ENCODE measurements at regions not wholly inside any gene's neighbourhood (a gene's known extent, or its start where the extent isn't known, plus 50 kb on each side); places are given as distances from the start of the nearest gene placed in this dataset.

DNA sequence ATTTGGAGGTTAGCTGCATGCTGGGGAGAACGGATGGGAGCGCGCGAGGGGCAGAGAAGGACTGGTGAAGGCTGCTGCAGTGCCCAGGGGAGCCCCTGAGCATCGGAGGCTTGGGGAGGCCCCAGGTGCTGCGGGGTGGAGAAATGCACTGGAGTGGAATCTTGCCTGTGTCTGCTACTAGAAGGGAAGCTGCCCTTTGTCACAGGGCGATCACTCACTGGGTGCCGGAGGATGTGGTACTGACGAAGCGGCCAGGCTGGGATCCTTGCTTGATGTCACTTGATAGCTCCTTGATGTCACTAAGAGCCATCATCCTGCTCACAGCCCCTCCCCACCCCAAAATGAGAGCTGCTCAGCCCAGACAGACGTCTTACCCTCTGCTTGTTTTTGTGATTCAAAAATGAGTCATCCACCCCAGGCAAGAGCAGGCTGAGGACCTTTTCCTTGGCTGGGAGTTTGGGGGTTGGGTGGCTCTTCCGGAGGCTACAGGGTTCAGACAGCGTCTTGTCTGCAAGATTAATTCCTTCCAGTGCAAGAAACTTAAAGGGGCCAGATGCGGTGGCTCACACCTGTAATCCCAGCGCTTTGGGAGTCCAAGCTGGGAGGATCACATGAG, 62.6 kb upstream of the PMEPA1 start:
- TF ChIP-seq POLR2AphosphoS5 (IDR thresholded peaks at IDR 0.05; ENCODE audit: low read depth, low read length), result no peak
- no peak for TF ChIP-seq FOXP2 (optimal IDR thresholded peaks at IDR 0.05; ENCODE audit: borderline replicate concordance, extremely low read depth, extremely low read length, insufficient read depth)
- TF ChIP-seq TAF1 (IDR thresholded peaks at IDR 0.05; ENCODE audit: borderline replicate concordance, insufficient read depth, low read length), result no peak
- no peak for TF ChIP-seq SIN3A (IDR thresholded peaks at IDR 0.05; ENCODE audit: borderline replicate concordance, insufficient read depth, low read length)
- TF ChIP-seq, protein P1, sequence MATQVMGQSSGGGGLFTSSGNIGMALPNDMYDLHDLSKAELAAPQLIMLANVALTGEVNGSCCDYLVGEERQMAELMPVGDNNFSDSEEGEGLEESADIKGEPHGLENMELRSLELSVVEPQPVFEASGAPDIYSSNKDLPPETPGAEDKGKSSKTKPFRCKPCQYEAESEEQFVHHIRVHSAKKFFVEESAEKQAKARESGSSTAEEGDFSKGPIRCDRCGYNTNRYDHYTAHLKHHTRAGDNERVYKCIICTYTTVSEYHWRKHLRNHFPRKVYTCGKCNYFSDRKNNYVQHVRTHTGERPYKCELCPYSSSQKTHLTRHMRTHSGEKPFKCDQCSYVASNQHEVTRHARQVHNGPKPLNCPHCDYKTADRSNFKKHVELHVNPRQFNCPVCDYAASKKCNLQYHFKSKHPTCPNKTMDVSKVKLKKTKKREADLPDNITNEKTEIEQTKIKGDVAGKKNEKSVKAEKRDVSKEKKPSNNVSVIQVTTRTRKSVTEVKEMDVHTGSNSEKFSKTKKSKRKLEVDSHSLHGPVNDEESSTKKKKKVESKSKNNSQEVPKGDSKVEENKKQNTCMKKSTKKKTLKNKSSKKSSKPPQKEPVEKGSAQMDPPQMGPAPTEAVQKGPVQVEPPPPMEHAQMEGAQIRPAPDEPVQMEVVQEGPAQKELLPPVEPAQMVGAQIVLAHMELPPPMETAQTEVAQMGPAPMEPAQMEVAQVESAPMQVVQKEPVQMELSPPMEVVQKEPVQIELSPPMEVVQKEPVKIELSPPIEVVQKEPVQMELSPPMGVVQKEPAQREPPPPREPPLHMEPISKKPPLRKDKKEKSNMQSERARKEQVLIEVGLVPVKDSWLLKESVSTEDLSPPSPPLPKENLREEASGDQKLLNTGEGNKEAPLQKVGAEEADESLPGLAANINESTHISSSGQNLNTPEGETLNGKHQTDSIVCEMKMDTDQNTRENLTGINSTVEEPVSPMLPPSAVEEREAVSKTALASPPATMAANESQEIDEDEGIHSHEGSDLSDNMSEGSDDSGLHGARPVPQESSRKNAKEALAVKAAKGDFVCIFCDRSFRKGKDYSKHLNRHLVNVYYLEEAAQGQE (IDR thresholded peaks at IDR 0.05; ENCODE audit: insufficient read depth in 1 of 2, low read depth in 2 of 2, low read length in 2 of 2), result no peak

DNA sequence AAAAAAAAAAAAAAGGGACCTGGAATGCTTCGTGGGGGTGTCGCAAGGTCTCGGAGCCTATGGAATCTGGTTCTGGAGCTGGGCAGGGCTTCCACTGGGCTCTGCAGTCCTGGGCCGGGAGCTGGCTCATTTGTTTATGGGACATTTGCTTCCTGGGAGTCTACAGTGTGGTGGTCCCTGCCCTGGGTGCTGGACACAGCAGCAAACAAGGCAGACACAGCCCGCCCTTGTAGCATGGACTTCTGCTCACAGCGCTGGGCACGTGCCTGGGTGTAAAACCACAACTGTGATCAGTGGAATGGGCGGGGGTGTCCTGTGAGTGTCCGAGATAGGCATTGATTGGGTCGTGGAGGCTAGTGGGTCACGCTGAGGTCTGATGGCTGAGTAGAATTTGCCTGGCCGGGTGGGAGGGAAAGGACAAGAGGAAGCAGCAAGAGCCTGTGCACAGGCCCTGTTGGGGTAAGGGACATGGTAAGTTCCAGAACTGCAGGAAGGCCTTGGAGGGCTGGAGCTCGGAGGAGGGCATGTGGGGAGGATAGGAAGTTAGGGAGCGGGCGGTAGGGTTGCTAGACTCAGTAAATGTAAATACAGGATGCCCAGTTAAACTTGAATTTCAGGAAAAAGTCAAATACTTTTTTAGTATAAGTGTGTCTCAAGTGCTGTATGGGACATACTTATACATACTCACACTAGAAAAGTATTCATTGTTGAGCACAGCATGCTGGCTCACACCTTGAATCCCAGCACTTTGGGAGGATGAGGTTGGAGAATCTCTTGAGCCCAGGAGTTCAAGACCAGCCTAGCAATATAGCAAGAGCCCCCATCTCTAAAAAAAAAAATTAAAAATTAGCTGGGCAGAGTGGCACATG, 61.3 kb upstream of the PMEPA1 start:
- TF ChIP-seq, protein P1 (IDR thresholded peaks at IDR 0.05; ENCODE audit: insufficient read depth in 1 of 2, low read depth in 2 of 2, low read length in 2 of 2), result no peak
- no peak for TF ChIP-seq POLR2AphosphoS5 (IDR thresholded peaks at IDR 0.05; ENCODE audit: low read depth, low read length)

- TF ChIP-seq, protein P1 (IDR thresholded peaks at IDR 0.05; ENCODE audit: insufficient read depth in 1 of 2, low read depth in 2 of 2, low read length in 2 of 2), result no peak
- TF ChIP-seq TAF1 (IDR thresholded peaks at IDR 0.05; ENCODE audit: borderline replicate concordance, insufficient read depth, low read length), result no peak
- TF ChIP-seq SIN3A (IDR thresholded peaks at IDR 0.05; ENCODE audit: borderline replicate concordance, insufficient read depth, low read length), result no peak
- no peak for TF ChIP-seq POLR2AphosphoS5 (IDR thresholded peaks at IDR 0.05; ENCODE audit: low read depth, low read length)
- no peak for TF ChIP-seq FOXP2 (optimal IDR thresholded peaks at IDR 0.05; ENCODE audit: borderline replicate concordance, extremely low read depth, extremely low read length, insufficient read depth)
Measured at GRCh38 chr20:57769756-57770155, 59.9 kb upstream of the PMEPA1 start.

DNA sequence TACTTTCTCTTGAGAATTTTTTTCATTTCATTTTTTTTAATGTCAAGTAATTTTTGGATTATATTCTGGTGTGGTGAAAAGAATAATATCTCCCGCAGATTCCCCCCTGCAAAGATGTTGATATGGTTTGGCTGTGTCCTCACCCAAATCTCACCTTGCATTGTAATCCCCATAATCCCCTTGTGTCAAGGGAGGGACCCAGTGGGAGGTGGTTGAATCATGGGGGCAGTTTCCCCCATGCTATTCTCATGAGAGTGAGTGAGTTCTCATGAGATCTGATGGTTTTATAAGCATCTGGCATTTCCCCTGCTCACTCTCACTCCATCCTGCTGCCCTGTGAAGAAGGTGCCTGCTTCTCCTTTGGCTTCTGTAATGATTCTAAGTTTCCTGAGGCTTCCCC, 58.7 kb upstream of the PMEPA1 start:
- TF ChIP-seq TAF1 (IDR thresholded peaks at IDR 0.05; ENCODE audit: borderline replicate concordance, insufficient read depth, low read length), result no peak
- TF ChIP-seq, protein P1 (IDR thresholded peaks at IDR 0.05; ENCODE audit: insufficient read depth in 1 of 2, low read depth in 2 of 2, low read length in 2 of 2), result no peak
- TF ChIP-seq FOXP2 (optimal IDR thresholded peaks at IDR 0.05; ENCODE audit: borderline replicate concordance, extremely low read depth, extremely low read length, insufficient read depth), result no peak
